ENCODE measurements at regions not wholly inside any gene's neighbourhood (a gene's known extent, or its start where the extent isn't known, plus 50 kb on each side); places are given as distances from the start of the nearest gene placed in this dataset.

DNA sequence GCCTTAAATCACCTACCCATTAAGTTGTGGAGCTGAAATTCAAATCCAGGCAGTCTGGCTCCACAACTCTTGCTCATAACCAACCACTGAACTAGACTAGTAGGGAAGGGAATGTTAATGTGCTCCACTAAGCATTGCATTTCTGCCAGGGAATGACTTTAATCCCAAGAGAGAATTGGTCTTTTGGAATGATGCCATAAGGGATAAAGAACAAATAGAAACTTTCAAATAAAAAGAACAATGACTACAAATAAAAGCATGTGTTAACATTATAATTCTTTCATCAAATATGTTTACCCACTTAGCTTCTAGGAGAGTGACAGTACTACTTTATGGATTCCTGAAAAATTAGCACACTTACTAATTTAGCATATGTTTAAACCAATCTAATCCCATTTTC lies 905.9 kb downstream of the CENPC start:
- no peak for DNase-seq (ENCODE audit: extremely low read depth in 1 of 2, low read depth in 1 of 2)

DNA sequence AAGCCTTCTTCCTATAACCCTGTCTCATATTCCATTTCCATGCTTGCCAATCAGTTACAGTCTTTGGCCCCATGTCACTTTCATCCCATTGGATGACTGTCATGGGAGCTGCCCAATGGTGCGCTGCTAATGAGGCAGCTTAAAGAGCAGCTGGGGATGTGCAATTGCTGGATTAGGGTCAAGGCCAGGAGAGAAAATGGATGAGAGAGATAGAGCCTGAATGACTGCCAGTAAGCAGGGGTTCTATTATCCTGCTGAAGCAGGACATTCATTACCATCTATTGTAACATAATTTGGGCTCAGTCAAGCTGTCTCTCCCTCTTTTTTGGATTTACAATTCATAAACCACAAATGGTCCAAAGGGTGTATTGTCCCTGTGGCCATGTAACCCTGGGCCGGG lies 909.0 kb downstream of the CENPC start:
- DNase-seq (ENCODE audit: extremely low read depth in 1 of 2, low read depth in 1 of 2), result no peak

DNA sequence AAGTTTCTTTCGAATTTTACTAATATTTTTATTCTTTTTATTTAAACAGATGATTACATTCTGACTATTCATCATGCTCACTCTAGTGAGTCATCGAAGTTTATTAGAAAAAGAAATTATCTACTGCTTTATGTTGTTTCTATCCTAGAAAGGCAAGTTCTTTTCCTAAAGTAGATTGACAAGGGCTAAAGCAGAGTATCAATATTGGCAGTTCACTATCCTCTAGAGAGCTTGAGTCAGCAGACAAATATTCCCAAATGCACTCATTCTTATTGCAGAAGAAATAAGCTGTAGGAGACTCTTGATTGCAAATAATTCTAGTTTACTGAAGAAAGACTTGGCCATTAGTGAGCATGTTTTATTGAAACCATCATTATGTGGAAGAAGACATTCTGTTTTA lies 911.8 kb downstream of the CENPC start:
- DNase-seq (ENCODE audit: extremely low read depth in 1 of 2, low read depth in 1 of 2), result no peak

DNA sequence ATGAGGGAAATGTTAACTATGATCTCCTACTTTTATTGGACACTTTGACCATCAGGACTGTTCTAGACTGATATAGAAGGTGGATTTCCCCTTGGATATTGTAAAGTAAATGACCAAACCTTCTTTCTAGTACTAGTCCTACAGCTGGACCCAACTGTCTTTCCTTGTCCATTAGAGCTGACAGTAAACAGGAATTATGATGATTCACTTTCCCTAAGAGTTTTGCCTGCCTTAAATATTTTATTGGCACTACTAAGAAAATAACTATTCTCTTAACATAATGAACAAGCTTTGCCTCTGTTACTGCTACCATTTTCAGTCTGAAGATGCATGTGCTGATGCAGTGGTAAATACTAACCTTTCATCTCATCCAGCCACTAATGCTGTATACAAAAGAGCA lies 915.4 kb downstream of the CENPC start:
- DNase-seq (ENCODE audit: extremely low read depth in 1 of 2, low read depth in 1 of 2), result no peak

DNA sequence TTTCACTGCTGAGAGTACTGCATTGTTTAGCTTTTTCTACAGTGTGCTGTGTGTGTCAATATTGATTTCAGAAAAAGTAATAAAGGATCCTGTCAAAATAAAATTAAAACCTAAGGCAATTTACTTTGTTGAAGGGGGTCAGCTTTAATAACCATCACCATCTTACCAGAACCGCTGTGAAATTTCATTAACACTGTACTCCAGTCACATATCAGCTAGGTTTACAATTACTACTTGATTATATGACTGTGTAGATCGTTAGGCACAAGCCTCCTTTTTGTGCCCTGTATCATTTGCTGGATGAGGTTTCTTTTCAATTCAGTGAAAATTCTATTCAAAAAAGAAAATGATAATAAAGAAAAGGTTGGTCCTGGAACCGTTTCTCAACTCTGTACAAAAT lies 917.2 kb downstream of the CENPC start:
- DNase-seq (ENCODE audit: extremely low read depth in 1 of 2, low read depth in 1 of 2), result no peak

DNA sequence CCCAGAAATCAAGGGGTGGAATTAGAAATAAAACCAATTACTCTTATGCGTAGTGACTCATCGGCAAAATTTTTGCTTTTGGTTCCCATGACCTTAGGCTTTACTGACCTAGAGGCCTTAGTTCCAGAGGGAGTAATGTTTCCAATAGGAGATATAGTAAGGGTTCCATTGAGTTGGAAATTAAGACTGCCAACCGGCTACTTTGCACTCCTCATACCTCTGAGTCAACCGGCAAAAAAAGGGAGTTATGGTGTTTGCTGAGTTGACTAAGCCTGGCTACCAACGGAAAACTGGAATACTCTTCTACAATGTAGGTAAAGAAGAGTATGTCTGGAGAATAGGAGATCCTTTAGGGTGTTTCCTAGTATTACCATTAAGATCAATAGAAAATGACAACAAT lies 919.8 kb downstream of the CENPC start:
- no peak for DNase-seq (ENCODE audit: extremely low read depth in 1 of 2, low read depth in 1 of 2)

DNA sequence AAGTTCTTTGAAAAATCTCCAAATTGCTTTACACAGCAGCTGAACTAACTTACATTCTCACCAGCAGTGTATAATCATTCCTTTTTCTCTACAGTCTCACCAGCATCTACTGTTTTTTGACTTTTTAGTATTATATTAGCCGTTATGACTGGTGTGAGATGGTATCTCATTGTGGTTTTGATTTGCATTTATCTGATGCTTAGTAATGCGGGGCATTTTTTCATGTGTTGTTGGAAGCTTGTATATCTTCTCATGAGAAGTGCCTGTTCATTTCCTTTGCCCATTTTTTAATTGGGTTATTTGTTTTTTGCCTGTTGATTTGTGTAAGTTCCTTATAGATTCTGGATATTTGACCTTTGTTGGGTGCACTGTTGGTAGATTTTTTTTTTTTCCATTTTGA lies 931.7 kb downstream of the CENPC start:
- no peak for DNase-seq (ENCODE audit: extremely low read depth in 1 of 2, low read depth in 1 of 2)

DNA sequence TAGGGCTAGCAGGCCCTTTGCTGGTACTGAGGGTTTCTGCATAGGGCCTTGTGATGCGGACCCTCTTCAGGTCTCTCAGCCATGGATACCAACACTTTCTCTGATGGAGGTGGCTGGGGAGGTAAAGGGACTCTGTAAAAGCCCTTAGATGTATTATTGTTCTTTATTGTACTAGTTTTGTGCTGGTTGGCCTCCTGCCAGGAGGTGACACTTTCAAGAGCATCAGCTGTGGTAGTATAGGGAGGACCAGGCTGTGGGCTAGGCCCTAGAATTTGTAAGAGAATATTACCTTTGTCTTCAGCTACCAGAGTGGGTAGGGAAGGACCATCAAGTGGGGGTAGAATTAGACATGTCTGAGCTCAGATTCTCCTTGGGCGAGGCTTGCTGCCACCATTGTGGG lies 936.3 kb downstream of the CENPC start:
- DNase-seq (ENCODE audit: extremely low read depth in 1 of 2, low read depth in 1 of 2), result no peak

DNA sequence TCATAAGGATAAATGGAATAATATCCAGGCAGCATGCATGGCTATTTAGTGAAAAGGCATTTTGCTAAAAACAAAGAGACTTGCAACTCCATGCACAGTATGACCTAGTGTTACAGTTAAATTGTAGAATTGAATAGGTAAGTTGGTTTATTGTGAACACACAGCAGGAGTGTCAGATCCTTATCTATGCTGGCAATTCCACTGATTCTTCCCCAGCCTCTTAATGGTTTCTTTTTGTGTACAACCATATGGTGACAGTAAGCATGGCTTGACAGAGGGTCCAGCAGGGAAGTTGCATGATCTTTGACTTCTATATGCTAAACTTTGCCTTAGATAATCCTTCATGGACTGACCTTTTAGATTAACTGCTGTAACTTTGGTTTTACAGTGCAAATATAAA lies 936.6 kb upstream of the EPHA5 start:
- DNase-seq (ENCODE audit: extremely low read depth in 1 of 2, low read depth in 1 of 2), result no peak

DNA sequence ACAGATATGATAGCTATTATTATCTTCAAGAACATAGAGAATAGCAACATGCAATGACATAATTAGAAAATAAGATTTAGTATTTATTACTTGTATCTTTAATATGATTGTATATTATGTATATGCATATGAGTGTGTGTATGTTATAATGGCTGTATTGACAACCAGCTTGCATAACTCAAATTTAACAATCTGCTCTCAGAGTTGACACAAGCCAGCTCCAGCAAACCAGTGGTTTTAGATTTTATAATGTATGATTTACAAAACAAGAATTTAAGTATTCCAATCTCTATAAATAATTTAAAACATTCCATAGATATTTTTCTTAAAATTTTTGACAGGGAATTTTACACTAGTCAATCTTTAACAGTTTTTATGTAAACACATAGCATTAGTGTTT lies 935.9 kb upstream of the EPHA5 start:
- no peak for DNase-seq (ENCODE audit: extremely low read depth in 1 of 2, low read depth in 1 of 2)

DNA sequence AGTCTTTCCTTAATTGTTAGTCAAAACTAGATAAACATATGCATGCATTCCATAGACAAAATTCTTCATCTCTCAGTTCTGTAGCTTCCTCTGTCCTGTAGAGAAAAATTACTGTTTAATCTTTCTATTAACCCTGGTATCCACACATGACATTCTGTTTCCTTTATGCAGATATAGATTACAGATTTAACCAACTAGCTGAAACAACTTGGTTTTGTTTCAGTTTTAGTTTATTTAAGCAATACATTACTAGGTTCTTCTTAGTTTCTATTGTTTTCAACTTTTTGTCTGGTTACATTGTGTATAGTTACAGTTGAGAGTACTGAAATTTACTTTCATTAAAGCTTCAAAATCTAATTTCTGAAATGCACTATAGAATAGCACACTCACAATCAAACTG lies 933.9 kb upstream of the EPHA5 start:
- no peak for DNase-seq (ENCODE audit: extremely low read depth in 1 of 2, low read depth in 1 of 2)

DNA sequence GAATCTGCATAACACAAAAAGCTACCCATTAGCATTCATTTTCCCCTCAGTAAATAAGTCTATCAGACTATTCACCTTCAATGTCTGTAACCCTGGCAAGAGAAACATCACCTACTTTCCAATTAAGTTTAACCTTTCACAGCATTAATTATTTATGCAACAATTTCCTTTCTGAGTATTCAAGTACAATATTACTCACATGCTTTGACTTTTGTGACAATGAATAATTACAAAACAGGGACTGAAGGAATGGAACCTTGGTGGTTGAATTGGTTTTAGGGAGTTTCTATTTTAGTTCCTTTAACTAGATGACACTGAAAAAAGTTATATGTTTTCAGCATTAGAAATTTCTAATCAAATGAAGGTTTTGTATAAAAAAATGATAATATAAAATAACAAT lies 932.3 kb upstream of the EPHA5 start:
- no peak for DNase-seq (ENCODE audit: extremely low read depth in 1 of 2, low read depth in 1 of 2)

DNA sequence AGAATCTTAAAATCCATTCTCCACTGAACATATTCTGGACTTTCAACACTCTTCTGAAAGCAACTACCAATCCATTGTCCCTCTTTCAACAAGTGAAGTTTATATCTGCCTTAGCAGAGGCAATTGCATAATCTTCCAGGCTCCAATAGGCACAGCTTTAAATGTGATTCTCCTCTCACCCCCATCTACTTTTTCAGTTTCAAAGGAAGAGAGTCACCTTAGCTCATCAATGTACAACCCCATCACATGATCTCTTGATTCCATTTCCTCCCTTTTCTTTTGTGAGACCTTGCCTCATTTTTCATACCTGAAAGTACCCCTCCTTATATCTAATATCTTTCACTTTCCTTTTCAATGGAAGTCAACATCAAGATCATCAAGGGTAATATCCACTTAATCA lies 921.7 kb upstream of the EPHA5 start:
- DNase-seq (ENCODE audit: extremely low read depth in 1 of 2, low read depth in 1 of 2), result no peak

DNA sequence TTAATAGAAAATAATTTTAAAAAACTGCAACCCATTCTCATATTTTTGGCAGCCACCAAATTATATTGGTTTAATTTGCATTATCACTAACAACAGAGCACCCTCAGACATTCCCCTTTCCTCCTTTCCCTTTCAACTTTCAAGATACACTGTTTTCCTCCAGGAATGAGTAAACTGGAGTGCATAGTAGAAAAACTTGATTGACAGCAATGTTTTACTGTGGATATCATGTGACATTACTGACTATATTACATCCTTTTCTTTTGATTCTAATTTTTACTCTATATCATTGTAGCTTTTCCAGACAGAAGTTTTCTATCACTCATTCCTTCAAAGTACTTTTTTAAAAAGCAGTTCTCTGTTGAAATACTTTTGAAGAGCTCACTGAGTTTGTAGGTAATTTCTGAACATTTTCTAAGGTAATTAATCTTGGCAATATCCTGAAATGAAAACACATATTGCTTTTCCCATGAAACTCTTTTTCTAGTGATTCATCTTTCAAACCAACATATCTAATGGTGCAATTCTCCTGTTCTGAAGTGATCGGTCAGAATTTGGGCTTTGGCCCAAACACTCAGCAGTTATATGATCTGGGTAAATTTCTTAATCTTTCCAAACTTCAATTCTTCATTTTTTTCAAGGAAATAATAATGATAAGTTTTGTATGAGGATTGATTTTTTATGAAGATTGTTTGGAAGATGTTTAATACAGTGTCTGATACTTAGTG lies 920.4 kb upstream of the EPHA5 start:
- DNase-seq (ENCODE audit: extremely low read depth in 1 of 2, low read depth in 1 of 2), result no peak

DNA sequence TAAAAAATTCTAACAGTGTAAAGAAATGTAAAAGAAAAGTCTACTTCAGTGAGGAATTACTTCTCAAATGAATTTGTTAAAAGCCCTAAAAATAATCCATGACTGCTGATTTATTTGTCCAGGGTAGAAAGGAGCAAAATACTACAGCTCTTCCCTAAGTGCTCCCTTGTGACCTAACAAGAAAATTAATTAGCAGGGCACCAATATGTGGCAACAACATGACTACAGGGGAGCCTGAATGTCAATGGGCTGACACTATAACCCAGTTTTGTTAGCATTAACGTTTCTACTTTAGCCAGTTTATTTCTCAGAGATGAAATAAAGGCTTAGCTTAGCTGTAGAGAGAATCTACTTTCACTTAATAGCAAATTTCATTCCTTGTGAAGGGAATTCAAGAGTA lies 918.9 kb upstream of the EPHA5 start:
- no peak for DNase-seq (ENCODE audit: extremely low read depth in 1 of 2, low read depth in 1 of 2)

DNA sequence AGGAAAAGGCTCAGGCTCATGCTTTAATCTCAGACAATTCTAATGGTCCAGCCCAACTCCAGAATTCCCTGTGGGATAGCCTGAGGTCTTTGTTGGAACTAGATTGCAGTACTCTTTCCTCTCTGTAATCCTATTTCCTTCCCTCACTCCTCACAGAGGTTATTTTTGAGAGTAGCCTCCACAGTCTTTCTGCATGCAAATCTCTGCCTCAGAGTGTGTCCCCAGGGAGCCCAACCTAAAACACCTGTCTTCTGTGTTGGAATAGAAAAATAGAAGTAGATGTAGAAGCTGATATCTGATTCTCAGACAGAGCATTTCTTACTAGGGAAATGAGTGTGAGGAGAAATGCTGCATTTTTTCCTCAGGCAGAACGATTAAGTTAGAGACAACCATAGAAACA lies 915.5 kb upstream of the EPHA5 start:
- DNase-seq (ENCODE audit: extremely low read depth in 1 of 2, low read depth in 1 of 2), result no peak

DNA sequence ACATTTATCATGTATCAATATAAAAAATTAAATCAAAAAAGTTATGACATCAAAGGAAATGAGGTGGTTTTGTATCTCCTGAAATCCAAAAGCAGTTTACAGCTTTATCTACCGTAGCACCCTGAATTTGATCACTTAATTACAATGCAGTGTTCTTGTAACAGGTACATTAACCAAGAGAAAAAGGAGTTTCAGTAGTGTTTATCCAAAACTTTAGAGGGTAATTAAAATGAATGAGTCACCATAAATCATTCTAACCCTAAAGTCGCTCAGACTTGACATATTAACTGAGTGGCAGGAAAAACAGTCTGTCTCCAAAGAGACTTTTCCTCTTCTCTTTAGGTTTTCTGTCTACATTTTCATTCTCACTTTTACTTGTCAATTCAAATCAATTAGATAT lies 907.6 kb upstream of the EPHA5 start:
- DNase-seq (ENCODE audit: extremely low read depth in 1 of 2, low read depth in 1 of 2), result no peak

DNA sequence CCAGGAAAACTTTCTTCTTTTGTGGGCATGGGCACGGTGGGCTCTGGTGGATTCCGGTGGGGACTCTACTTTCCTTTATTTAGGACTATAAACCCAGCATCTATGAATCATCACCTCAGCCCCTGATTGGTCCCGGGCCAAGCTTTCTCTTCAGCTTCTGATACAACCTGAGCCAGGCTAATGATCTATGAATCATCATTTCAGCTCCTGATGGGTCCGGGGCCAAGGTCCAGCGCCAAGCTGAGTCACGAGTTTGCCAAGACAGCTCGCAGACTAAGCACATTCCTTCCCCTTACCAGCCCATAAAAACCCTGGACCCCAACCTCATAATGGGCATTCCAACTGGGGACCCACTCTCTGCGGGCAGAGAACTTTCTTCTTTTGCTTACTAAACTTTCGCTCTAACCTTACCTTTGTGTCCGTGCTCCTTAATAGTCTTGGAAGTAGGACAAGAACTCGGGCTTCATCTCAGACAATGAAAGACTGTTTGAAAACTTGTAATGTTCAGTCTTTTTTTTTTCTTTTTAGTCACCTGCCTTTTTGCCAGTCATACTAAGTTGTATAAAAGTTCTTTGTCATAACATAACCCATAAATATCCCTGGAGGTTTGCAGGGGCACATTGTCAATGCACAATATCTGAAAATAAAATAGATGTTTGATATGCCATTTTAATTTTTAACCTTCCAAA lies 904.9 kb upstream of the EPHA5 start:
- DNase-seq (ENCODE audit: extremely low read depth in 1 of 2, low read depth in 1 of 2), result no peak

DNA sequence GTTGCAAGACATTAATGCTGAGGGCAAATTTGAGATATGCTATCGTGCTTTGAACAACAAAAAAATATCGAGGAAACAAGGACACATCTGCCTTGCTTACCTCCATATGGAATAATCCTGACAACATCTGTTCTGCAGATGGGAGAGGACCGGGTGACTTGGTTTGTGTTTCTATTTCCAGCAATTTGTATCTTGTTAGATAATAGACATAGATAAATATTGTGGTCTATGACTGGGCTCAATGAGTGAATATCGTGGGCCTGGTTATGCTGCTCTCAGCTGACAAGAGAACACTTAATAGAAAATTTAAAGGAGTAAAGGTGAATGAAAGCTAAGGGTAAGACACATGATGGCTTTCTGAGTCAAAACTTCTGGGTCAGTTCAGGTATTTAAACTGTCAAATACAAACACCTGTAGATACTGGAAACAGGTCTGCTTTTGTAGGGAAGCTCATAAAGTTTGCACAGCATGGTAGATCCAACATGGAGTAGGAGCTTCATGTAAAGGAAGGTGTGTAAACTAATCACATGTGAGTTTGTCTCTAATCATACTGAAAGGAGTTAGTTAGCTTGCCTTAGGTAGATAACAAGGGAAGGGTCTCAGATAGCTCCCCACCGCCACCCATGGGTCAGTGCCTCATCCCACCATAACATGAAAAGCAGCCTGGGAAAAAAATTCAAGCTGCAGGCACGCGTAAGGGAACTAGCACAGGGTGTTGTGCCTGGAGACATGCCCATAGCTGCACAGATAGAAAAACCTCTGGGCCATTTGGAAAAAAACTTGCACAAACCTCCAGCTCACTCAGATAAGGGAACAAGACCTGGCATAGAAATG lies 904.1 kb upstream of the EPHA5 start:
- DNase-seq (ENCODE audit: extremely low read depth in 1 of 2, low read depth in 1 of 2), result no peak

DNA sequence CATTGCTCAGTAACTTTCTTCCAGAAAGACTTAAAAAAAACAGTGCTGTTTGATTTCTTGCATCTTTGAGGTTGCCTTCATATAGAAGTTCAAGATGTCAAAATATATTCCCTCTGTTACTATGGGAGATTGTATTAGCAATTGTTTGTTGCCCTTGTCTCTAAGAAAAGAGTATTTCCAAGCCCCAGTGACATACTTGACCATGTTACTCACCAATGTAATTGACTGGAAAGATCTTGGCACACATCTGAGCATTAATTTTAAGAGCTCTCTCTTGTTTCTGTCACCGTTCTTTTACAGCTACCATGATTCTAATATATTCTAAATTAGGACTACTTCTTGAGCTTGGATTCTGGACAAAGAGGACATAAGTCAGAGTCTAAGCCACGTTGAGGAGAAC lies 902.7 kb upstream of the EPHA5 start:
- no peak for DNase-seq (ENCODE audit: extremely low read depth in 1 of 2, low read depth in 1 of 2)

DNA sequence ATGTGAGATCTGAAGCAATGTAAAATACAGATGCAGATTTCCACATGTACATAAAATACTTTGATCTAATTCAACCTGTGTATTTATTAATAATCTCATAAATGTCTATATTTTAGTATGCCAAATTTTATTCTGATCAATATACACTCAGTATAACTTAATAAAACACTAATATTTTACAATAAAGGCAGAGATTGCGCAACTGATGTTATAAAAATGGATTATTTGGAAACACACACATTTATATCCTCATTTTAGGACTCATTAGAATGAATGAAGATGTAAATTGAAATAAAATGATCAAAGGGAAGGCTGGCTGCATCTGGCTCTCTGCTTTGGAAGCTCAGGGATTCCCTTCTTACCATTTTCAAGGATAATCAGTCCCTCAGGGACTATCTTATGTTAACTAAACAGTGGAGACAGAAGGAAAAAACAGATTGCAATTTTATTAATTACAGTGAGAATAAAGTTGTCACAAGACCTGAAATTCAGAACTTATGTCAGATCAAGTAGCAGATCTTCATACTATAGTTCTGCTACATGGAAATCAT lies 900.9 kb upstream of the EPHA5 start:
- no peak for DNase-seq (ENCODE audit: extremely low read depth in 1 of 2, low read depth in 1 of 2)

DNA sequence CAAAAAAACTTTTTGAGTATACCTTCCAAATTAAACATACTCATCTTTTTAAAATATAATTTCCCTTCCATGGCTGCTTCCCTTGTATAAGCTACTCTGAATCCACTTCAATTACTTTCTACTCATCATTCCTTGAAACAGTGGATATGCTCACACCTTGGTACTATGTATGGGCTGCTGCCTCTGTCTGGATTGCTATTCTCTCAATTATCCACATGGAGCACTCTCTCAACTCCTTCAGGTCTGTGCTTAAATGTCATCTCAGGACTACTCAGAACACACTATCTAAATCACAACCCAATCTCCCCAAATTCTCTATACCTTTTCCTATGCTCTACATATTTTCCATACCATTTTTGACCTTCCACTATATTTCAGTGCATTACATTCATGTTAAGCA lies 898.9 kb upstream of the EPHA5 start:
- no peak for DNase-seq (ENCODE audit: extremely low read depth in 1 of 2, low read depth in 1 of 2)

Measured in activated CD8-positive, alpha-beta memory T cell treated with anti-CD3 and anti-CD28 coated beads for 1 hour (primary cell).